NT2/D1 (cell line): ENCODE measurements at regions not wholly inside any gene's neighbourhood (a gene's known extent, or its start where the extent isn't known, plus 50 kb on each side); places are given as distances from the start of the nearest gene placed in this dataset.
"Not testable (repeated sequence)": the region's sequence is repeated elsewhere in the genome, so short reads cannot be mapped to it uniquely, and the experiment has no call there.

Experiments
- DNase-seq: peaks from one replicate; pipeline ENCODE4 v3.0.0-alpha.2; 2011; ENCODE audit warnings: low read depth, low spot score
- H3K27me3 ChIP-seq: 2 replicates; pipeline ENCODE4 v1.6.0; 2011; ENCODE audit warnings: mild to moderate bottlenecking; ENCODE audit not compliant: insufficient read length, insufficient read depth
- H3K36me3 ChIP-seq: 2 replicates; pipeline ENCODE4 v1.6.1; 2011; ENCODE audit warnings: mild to moderate bottlenecking, low read length, mixed read lengths; ENCODE audit not compliant: insufficient read depth, insufficient read length
- H3K4me1 ChIP-seq: 2 replicates; pipeline ENCODE4 v1.5.1; 2011; ENCODE audit not compliant: insufficient read depth, insufficient read length
- H3K4me3 ChIP-seq: 2 replicates; pipeline ENCODE4 v1.5.1; 2011; ENCODE audit warnings: low read depth; ENCODE audit not compliant: insufficient read length
- H3K9ac ChIP-seq: 2 replicates; pipeline ENCODE4 v1.6.0; 2011; ENCODE audit warnings: low read depth; ENCODE audit not compliant: insufficient read length
- H3K9me3 ChIP-seq: 2 replicates; pipeline ENCODE4 v1.5.1; 2011; ENCODE audit warnings: mild to moderate bottlenecking, low read length; ENCODE audit not compliant: insufficient read depth
- SUZ12 ChIP-seq: IDR thresholded peaks from 2 replicates; pipeline ENCODE4 v1.6.1; 2011; ENCODE audit not compliant: insufficient read length, insufficient read depth; ENCODE audit errors: extremely low read depth
- YY1 ChIP-seq: IDR thresholded peaks from 2 replicates; pipeline ENCODE4 v1.6.1; 2011; ENCODE audit not compliant: insufficient read length, insufficient read depth
- ZNF274 ChIP-seq: IDR thresholded peaks from 2 replicates; pipeline ENCODE4 v1.6.1; 2011; ENCODE audit warnings: mild to moderate bottlenecking, low read depth, low read length

DNA sequence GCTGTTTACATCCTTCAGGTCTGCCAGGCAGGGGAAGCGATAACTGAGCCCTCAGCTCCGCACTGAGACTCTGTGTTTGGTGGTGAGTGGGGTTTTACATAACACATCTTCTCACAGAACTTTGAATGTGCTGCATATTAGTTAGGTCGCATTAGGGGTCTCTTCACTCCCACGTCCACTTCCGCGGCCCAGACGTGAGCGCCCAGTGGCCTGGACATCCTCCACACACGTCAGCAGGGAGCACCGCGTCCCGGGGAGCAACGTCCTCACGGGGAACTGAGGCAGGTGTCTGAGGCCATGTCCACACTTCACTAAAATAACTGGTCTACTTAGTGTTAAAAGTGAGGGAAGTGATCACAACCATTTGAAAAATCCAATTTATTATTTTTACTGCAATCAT lies 100.4 kb upstream of the SATB2 start:
- H3K27me3 ChIP-seq: no peaks in the 10 kb centered on the region
- DNase-seq: no peak
- no peaks in the 10 kb centered on the region for H3K4me1 ChIP-seq
- no peak overlapping the region for H3K4me3 ChIP-seq
- no peak overlapping the region for H3K9ac ChIP-seq
- H3K9me3 ChIP-seq: no peaks in the 10 kb centered on the region
- H3K36me3 ChIP-seq: no peaks in the 10 kb centered on the region
- TF ChIP-seq SUZ12 (no peak), YY1 (no peak), ZNF274 (no peak)

- H3K9me3 ChIP-seq: no peaks in the 10 kb centered on the region
- TF ChIP-seq ZNF274 (no peak), SUZ12 (no peak), YY1 (no peak)
- no peaks in the 10 kb centered on the region for H3K27me3 ChIP-seq
- no peak overlapping the region for H3K4me3 ChIP-seq
- no peaks in the 10 kb centered on the region for H3K4me1 ChIP-seq
- H3K9ac ChIP-seq: no peak overlapping the region
- no peaks in the 10 kb centered on the region for H3K36me3 ChIP-seq
- no peak for DNase-seq
These were observed 99.0 kb upstream of the SATB2 start for GRCh38 chr2:199556527-199557285.

GRCh38 chr2:199554026-199554425 lies 96.3 kb upstream of the SATB2 start:
- no peaks in the 10 kb centered on the region for H3K27me3 ChIP-seq
- no peaks in the 10 kb centered on the region for H3K36me3 ChIP-seq
- DNase-seq: no peak
- no peaks in the 10 kb centered on the region for H3K4me1 ChIP-seq
- TF ChIP-seq ZNF274: no peak
- TF ChIP-seq YY1: no peak
- TF ChIP-seq SUZ12: no peak
- no peak overlapping the region for H3K4me3 ChIP-seq
- no peak overlapping the region for H3K9ac ChIP-seq
- no peaks in the 10 kb centered on the region for H3K9me3 ChIP-seq

DNA sequence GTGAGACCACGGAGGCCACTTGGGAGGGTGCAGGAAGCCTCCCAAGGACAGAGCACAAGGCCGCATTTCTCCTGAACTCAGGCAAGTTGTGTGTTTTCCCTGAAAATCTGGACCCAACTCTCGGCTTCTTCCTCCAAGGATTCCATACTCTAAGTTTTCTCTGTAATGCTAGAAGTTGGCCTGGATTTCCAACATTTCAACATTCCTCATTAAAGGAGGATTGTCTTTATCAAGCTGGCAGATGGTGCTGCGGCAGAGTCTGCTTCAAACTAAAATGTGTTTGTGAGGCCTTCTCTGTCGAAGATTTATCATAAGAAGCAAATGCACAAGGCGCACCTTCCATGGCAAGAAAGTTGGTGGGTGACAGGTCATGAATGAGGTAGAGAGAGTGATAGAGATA lies 94.4 kb upstream of the SATB2 start:
- Histone ChIP-seq H3K4me3 (no peak overlapping the region), H3K36me3 (no peaks in the 10 kb centered on the region), H3K9ac (no peak overlapping the region), H3K9me3 (no peaks in the 10 kb centered on the region), H3K4me1 (no peaks in the 10 kb centered on the region), H3K27me3 (no peaks in the 10 kb centered on the region)
- DNase-seq: no peak
- TF ChIP-seq SUZ12: no peak
- no peak for TF ChIP-seq YY1
- no peak for TF ChIP-seq ZNF274

- Histone ChIP-seq H3K36me3 (no peaks in the 10 kb centered on the region), H3K27me3 (no peaks in the 10 kb centered on the region), H3K9ac (no peak overlapping the region), H3K9me3 (no peaks in the 10 kb centered on the region), H3K4me3 (no peak overlapping the region), H3K4me1 (no peaks in the 10 kb centered on the region)
- no peak for DNase-seq
- TF ChIP-seq ZNF274 (no peak), YY1 (no peak), SUZ12 (no peak)
These were observed 86.0 kb upstream of the SATB2 start for GRCh38 chr2:199543606-199544172.

DNA sequence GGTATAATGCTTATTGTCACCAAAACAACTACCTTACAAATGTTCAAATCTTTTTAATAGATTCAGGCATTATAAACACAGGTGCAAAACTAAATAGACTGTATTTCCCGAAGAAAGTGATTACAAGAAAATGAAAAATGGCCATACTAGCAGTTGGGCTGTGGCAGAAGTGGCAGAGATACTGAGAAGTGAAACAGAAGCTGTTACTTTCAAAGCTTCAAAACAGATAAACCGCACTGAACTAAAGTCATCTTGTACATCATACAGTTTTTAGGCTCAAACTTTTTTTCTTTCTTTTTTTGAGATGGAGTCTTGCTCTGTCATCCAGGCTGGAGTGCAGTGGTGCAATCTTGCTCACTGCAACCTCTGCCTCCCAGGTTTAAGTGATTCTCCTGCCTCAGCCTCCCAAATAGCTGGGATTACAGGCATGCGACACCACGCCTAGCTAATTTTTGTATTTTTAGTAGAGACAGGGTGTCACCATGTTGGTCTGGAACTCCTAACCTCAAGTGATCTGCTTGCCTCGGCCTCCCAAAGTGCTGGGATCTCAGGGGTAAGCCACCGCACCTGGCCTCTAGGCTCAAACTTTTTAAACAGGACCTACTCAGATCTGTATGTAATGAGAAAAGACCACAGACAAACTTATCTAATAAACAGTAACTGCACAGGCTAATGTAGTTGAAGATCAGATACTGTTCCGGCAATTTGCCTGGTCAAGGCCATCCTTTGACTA lies 77.9 kb upstream of the SATB2 start:
- TF ChIP-seq SUZ12: no peak
- no peak for TF ChIP-seq ZNF274
- no peak for TF ChIP-seq YY1
- DNase-seq: no peak
- no peaks in the 10 kb centered on the region for H3K27me3 ChIP-seq
- H3K9me3 ChIP-seq: no peaks in the 10 kb centered on the region
- H3K9ac ChIP-seq: no peak overlapping the region
- no peak overlapping the region for H3K4me3 ChIP-seq
- no peaks in the 10 kb centered on the region for H3K4me1 ChIP-seq
- no peaks in the 10 kb centered on the region for H3K36me3 ChIP-seq

DNA sequence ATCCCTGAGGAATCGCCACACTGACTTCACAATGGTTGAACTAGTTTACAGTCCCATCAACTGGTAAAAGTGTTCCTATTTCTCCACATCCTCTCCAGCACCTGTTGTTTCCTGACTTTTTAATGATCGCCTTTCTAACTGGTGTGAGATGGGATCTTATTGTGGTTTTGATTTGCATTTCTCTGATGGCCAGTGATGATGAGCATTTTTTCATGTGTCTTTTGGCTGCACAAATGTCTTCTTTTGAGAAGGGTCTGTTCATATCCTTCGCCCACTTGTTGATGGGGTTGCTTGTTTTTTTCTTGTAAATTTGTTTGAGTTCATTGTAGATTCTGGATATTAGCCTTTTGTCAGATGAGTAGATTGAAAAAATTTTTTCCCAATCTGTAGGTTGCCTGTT lies 76.1 kb upstream of the SATB2 start:
- not testable (repeated sequence) for DNase-seq, H3K4me3 ChIP-seq, H3K9ac ChIP-seq, H3K27me3 ChIP-seq, H3K36me3 ChIP-seq, H3K4me1 ChIP-seq, H3K9me3 ChIP-seq
